ENCODE measurements at regions not wholly inside any gene's neighbourhood (a gene's known extent, or its start where the extent isn't known, plus 50 kb on each side); places are given as distances from the start of the nearest gene placed in this dataset.

DNA sequence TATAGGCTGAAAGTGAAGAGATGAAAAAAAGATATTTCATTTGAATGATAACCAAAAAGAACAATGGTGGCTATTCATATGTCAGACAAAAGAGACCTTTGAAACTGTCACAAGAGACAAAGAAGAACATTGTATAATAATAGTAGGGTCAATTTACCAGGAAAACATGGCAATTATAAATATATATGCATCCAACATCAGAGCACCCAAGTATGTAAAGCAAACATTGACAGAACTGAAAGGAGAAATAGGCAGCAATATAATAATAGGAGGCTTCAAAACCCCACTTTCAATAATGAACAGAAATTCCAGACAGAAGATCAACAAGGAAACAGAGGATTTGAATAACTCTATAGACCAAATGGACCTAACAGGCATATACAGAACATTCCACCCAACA is 876.2 kb downstream of the GRID1 start:
- no peak overlapping the region for H2AFZ ChIP-seq (replicated peaks; ENCODE audit: low read length, poor library complexity)
- POLR2A ChIA-PET (ENCODE audit: unreplicated experiment): no interaction called here
- H3K9me1 ChIP-seq (ENCODE audit: insufficient read depth, low read length): no peaks in the 10 kb centered on the region
- H3K27ac ChIP-seq (ENCODE audit: insufficient read depth, low read length): no peak overlapping the region
- H2AK5ac ChIP-seq (ENCODE audit: low read depth, low read length): no peak overlapping the region
- intact Hi-C loops (cut with micrococcal nuclease) (no loop called here), in situ Hi-C loops (cut with MboI; ENCODE audit: low sequenced_read_pairs) (no loop called here), dilution Hi-C loops (cut with HindIII; ENCODE audit: low sequenced_read_pairs, unreplicated experiment) (no loop called here)
- no peak overlapping the region for H2BK20ac ChIP-seq (ENCODE audit: low read depth, low read length)
- no peak overlapping the region for H4K5ac ChIP-seq (ENCODE audit: low read depth, low read length)
- H2BK15ac ChIP-seq (ENCODE audit: low read depth, low read length): no peak overlapping the region
- no peak overlapping the region for H3K4me2 ChIP-seq (ENCODE audit: low read depth, low read length)
- TF ChIP-seq CHD1 (IDR thresholded peaks at IDR 0.05; ENCODE audit: low read depth, low read length) (no peak), CEBPB (IDR thresholded peaks at IDR 0.05; ENCODE audit: low read depth, low read length) (no peak), MXI1 (IDR thresholded peaks at IDR 0.05; ENCODE audit: borderline replicate concordance, low read depth, low read length) (no peak), NFE2L2 (IDR thresholded peaks at IDR 0.05; ENCODE audit: low read depth, low read length) (no peak), BHLHE40 (IDR thresholded peaks at IDR 0.05; ENCODE audit: low read depth, low read length) (no peak), RCOR1 (IDR thresholded peaks at IDR 0.05; ENCODE audit: insufficient replicate concordance, low read length) (no peak)
- TF ChIP-seq, protein P1, sequence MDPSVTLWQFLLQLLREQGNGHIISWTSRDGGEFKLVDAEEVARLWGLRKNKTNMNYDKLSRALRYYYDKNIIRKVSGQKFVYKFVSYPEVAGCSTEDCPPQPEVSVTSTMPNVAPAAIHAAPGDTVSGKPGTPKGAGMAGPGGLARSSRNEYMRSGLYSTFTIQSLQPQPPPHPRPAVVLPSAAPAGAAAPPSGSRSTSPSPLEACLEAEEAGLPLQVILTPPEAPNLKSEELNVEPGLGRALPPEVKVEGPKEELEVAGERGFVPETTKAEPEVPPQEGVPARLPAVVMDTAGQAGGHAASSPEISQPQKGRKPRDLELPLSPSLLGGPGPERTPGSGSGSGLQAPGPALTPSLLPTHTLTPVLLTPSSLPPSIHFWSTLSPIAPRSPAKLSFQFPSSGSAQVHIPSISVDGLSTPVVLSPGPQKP (IDR thresholded peaks at IDR 0.05; ENCODE audit: borderline replicate concordance, low read depth, low read length): no peak
- TF ChIP-seq, protein P2, sequence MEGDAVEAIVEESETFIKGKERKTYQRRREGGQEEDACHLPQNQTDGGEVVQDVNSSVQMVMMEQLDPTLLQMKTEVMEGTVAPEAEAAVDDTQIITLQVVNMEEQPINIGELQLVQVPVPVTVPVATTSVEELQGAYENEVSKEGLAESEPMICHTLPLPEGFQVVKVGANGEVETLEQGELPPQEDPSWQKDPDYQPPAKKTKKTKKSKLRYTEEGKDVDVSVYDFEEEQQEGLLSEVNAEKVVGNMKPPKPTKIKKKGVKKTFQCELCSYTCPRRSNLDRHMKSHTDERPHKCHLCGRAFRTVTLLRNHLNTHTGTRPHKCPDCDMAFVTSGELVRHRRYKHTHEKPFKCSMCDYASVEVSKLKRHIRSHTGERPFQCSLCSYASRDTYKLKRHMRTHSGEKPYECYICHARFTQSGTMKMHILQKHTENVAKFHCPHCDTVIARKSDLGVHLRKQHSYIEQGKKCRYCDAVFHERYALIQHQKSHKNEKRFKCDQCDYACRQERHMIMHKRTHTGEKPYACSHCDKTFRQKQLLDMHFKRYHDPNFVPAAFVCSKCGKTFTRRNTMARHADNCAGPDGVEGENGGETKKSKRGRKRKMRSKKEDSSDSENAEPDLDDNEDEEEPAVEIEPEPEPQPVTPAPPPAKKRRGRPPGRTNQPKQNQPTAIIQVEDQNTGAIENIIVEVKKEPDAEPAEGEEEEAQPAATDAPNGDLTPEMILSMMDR (conservative IDR thresholded peaks at IDR 0.05; ENCODE audit: low read depth, low read length): no peak
- TF ChIP-seq, protein P3, sequence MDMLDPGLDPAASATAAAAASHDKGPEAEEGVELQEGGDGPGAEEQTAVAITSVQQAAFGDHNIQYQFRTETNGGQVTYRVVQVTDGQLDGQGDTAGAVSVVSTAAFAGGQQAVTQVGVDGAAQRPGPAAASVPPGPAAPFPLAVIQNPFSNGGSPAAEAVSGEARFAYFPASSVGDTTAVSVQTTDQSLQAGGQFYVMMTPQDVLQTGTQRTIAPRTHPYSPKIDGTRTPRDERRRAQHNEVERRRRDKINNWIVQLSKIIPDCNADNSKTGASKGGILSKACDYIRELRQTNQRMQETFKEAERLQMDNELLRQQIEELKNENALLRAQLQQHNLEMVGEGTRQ (IDR thresholded peaks at IDR 0.05; ENCODE audit: low read depth, low read length): no peak
- no peaks in the 10 kb centered on the region for H3K4me1 ChIP-seq (ENCODE audit: control insufficient read depth, insufficient read depth, low read length)
- DNase-seq (no peak), ATAC-seq (ENCODE audit: low read depth) (no peak)
- no peaks in the 10 kb centered on the region for H3K36me3 ChIP-seq (ENCODE audit: control insufficient read depth, insufficient read depth, low read length)
- H4K8ac ChIP-seq (ENCODE audit: low read depth in 2 of 2, low read length in 2 of 2): no peak overlapping the region
- H2BK120ac ChIP-seq (ENCODE audit: low read depth, low read length): no peak overlapping the region
- H3K9me3 ChIP-seq (ENCODE audit: control insufficient read depth, insufficient read depth, low read length): peaks cover 9% of the 10 kb centered on the region
- H2BK5ac ChIP-seq (ENCODE audit: low read depth, low read length, poor library complexity, severe bottlenecking): no peak overlapping the region
- H3K4ac ChIP-seq (ENCODE audit: low read depth, low read length): no peak overlapping the region
- H3K9ac ChIP-seq (ENCODE audit: low read depth, low read length): no peak overlapping the region
- H4K91ac ChIP-seq (ENCODE audit: insufficient read depth, low read depth, low read length): no peak overlapping the region
- no peak overlapping the region for H2AK9ac ChIP-seq (replicated peaks; ENCODE audit: low read depth, low read length, poor library complexity)
- H3K23ac ChIP-seq (ENCODE audit: low read depth, low read length): no peak overlapping the region
- H3K14ac ChIP-seq (replicated peaks; ENCODE audit: low read depth, low read length): no peak overlapping the region
- H3K56ac ChIP-seq (ENCODE audit: extremely low read depth, insufficient read depth, low read length): no peak overlapping the region
- no peak overlapping the region for H3K18ac ChIP-seq (ENCODE audit: low read depth, low read length)
- no peaks in the 10 kb centered on the region for H3K27me3 ChIP-seq (ENCODE audit: control insufficient read depth, insufficient read depth, low read length)
- no peak overlapping the region for H3K4me3 ChIP-seq (ENCODE audit: insufficient read depth, low read depth, low read length)
- no TSS peak for BruUV-seq (replicated peaks)
- CTCF ChIA-PET: no interaction called here
- no peaks in the 10 kb centered on the region for H3K79me1 ChIP-seq (ENCODE audit: low read depth in 1 of 2, low read length in 2 of 2)
- H4K20me1 ChIP-seq (ENCODE audit: insufficient read depth, low read length): no peaks in the 10 kb centered on the region
